Lower leg skin (tissue), 3 donors: ENCODE measurements at regions not wholly inside any gene's neighbourhood (a gene's known extent, or its start where the extent isn't known, plus 50 kb on each side); places are given as distances from the start of the nearest gene placed in this dataset.

Experiments used
- CTCF ChIP-seq, 3 donors: fragments of 450-650 bp; IDR thresholded peaks; one replicate each; pipeline ENCODE4 v1.5.1; 2016; ENCODE audit warnings: antibody characterized with exemption in 3 of 3, mild to moderate bottlenecking in 3 of 3, moderate library complexity in 2 of 3
- POLR2A ChIP-seq, 2 donors: fragments of 450-650 bp; IDR thresholded peaks; one replicate each; pipeline ENCODE4 v1.6.1; 2016 to 2017; ENCODE audit warnings: antibody characterized with exemption in 2 of 2, mild to moderate bottlenecking in 1 of 2, moderate library complexity in 1 of 2

GRCh38 chr4:103902730-103903129 is 182.9 kb upstream of the TACR3 start:
- TF ChIP-seq CTCF (IDR thresholded peaks at IDR 0.05) (no peak), POLR2A (IDR thresholded peaks at IDR 0.05) (no peak)
